GM18873 (cell line): ENCODE measurements at regions not wholly inside any gene's neighbourhood (a gene's known extent, or its start where the extent isn't known, plus 50 kb on each side); places are given as distances from the start of the nearest gene placed in this dataset.

Experiments used
- ATAC-seq: cut with Tn5 transposase; IDR thresholded peaks from one replicate; pipeline ENCODE4 v1.9.1; 2021; ENCODE audit warnings: mild to moderate bottlenecking, moderate library complexity, moderate number of reproducible peaks; ENCODE audit not compliant: unreplicated experiment, low FRiP score

GRCh38 chr12:90064852-90065801 is 356.5 kb upstream of the ATP2B1 start:
- no peak for ATAC-seq

DNA sequence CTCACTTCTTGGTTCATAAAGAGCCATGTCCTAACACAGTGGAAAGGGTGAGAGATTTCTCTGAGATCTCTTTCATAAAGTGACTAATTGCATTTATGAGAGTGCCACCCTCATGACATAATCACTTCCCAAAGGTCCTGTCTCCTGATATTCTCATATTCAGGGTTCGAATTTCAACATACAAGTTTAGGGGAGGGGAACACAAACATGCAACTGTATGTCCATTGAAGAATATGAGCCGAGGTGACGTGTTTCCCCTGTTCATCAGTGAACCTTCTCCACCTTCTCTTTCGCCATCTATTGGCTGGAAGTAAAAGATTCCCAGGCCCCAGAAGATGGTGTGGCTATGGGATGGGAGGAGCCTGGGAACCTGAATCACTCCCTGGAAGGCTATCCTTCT is 354.2 kb upstream of the ATP2B1 start:
- ATAC-seq: no peak

- no peak for ATAC-seq
These were observed 353.2 kb upstream of the ATP2B1 start for GRCh38 chr12:90061809-90062208.

DNA sequence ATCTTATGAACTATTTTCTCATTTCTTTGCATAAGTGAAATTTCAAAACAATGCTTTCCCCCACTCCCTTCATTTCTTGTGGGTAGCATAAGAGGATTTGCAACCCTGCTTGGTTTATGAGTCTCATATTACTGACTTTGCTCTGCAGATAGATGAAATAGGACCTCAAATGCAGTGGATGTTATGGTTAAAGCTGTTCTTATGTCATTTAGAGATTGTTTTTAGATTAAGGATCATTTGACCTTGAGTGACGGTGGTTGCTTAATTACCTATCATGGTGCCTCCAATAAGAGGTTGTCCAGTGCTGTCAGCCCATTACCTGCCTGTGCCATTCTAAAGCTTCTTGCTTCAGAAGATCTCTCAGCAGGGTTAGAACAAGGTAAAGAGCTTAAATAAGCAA is 351.4 kb upstream of the ATP2B1 start:
- no peak for ATAC-seq

- ATAC-seq: no peak
These were observed 350.1 kb upstream of the ATP2B1 start for GRCh38 chr12:90058704-90059103.

DNA sequence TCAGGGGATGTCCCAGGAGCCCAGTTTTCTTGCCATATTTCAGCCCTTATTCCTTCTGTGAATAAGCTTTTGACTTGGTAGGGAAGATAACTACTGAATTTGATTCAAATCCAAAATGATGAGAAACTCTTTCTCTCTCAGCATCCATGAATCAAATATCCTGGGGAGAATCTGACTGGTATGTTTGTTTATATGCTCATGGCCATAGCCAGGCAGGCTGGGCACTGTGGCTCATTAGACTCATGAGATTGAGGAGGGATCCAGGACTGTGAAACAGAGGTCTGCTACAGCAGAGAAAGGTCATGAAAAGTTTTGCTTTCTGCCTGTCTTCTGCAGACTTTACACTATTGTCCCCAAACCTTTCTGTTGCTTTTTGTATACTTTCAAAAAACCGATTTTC is 346.4 kb upstream of the ATP2B1 start:
- no peak for ATAC-seq

DNA sequence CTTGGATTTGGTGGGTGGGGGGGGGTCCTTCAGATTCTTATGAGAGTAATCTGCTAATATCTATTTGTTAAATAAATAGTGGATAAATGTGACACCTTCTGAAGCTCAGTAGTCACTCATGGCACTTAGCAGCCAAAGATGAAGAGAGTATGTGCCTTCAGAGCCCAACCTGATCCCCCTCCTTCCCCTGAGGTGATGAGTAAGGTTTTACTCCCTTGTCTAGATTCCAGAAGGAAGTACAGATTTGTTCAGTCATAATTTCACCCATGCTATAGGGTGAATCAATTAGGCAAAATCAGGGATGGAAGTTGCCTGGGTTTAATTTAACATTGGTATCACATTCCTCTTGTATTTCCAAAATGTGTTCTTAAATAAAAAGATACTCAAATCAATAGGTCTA is 340.3 kb upstream of the ATP2B1 start:
- no peak for ATAC-seq

DNA sequence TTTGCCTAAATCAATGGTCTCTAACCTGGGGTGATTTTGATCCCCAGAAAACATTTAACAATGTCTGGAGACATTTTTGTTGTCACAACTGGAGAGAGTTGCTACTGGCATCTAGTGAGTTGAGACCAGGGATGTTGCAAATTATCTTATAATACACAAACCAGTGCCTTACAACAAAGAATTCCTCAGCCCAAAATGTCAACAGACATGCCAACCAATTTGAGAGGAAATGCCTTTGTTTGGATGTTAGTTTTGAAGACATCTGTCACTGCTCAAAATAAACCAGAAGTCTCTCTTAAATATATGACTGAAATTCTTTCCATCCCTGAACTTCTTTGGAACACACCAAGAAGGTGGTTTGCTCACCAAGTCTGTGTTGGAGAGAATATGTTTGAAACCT is 336.9 kb upstream of the ATP2B1 start:
- ATAC-seq: no peak

DNA sequence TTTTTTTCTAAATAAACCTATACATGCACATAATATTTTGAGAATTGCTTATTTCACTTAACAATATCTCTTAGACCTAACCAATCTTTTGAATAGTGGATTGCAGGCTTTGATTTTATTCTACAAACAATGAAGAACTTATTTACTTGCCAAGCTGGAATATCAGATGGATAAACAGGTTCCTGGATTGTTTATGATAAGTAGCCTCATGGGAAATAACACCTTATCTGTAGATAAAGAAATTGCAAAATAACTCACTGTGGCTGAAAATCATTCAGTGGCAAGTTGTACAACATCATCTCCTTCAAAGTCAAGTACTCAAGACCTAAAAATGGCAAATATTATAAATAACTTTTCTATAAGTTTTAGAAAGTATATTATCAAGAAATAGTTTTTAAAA is 335.4 kb upstream of the ATP2B1 start:
- no peak for ATAC-seq

- ATAC-seq: no peak
These were observed 334.4 kb upstream of the ATP2B1 start for GRCh38 chr12:90042920-90043641.

- ATAC-seq: no peak
These were observed 329.7 kb upstream of the ATP2B1 start for GRCh38 chr12:90038289-90038688.

DNA sequence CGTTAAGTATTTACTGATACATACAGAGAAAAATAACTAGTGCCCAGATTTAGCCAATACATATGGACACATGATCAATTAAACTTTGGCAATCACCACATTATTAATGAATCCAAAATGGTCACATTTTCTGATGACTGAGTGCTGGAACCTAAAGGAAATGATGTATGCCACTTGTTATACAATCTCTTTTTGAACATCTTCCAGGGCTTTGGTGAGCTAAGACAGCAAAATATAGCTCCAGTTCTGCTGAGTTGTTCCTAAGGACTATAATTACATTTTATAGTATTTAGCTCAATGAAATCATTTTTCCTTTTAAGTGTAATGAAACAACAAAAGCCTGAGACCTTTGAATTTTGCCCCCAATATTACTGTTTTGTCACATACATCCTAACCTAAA is 329.1 kb upstream of the ATP2B1 start:
- no peak for ATAC-seq

- no peak for ATAC-seq
These were observed 328.0 kb upstream of the ATP2B1 start for GRCh38 chr12:90036637-90037036.

DNA sequence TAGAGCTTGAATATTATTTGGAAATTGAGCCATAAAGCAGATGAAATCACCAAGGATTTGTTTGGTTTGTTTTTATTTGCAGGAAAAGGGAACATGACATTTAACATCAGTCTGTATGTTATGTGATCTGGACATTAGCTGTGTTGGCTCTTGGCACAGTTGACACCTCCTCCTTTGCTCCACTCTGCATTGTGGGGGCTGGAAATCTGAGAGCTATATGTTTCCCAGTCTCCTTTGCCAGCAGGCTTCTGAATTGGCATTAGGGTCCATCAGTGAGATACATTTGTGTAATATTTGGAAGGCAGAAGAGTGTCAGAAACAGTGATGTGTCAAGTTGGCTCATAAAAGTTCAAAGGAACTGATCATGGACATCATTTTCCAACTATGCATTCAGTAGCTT is 322.1 kb upstream of the ATP2B1 start:
- ATAC-seq: no peak

DNA sequence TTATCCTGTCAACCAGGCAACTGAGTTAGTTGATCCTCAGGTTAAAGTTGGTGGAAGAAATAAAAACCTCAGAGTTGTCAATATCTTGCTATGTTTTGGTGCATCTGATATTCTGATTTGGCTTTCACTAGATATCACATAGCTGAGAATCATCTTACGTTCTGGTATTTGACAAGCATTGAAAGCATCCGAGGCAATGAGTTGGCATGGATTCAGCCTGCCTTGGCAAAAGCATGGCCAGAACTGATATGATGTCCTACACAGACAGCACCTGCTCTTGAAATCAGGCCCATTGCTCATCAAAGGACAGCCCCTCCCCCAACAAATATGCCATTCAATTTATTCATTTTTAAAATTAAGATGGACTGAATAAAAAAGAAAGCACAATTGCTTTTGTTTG is 320.7 kb upstream of the ATP2B1 start:
- no peak for ATAC-seq

- ATAC-seq: no peak
These were observed 320.0 kb upstream of the ATP2B1 start for GRCh38 chr12:90028635-90029051.

DNA sequence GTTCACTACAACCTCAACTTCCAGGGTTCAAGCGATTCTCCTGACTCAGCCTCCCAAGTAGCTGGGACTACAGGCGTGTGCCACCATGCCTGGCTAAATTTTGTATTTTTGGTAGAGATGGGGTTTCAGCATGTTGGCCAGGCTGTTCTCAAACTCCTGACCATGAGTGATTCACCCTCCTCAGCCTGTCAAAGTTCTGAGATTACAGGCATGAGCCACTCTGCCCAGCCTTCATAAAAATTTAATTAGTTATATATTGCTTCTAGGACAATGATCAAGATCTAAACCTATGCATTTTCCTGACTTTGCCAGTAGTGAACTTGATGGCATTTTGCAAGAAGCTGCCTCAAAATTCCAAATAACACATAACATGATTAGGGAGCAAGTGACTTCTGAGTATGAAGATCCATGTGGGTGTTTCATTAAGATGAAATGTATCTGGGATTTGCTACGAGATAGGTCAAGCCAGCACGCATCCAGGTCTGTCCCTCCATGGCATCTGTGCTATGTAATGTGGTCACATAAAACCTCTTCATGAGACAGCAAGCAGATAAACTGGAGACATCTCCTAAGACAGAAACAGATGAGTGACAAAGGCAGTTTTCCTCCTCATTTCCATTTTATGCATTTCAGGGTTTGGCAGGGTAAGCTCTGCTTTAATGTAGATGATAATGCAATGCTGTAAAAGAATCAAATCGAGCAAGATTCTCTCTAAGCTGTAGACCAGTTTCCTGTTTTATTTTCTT is 319.4 kb upstream of the ATP2B1 start:
- ATAC-seq: no peak

DNA sequence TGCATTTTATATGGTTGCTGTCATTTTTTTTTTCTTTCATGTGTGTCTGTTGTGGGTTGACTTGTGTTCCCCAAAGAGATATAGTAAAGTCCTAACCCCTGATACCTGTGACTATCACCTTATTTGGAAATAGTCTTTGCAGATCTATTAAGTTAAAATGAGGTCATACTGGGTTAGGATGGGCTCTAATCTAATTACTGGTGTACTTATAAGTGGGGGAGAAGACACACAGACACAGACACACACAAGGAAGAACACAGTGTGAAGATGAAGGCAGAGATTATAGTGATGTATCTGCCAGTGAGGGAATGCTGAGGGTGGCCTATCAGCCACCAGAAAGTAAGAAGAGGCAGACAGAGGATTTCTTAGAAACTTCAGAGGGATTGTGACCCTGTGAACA is 318.4 kb upstream of the ATP2B1 start:
- ATAC-seq: no peak

DNA sequence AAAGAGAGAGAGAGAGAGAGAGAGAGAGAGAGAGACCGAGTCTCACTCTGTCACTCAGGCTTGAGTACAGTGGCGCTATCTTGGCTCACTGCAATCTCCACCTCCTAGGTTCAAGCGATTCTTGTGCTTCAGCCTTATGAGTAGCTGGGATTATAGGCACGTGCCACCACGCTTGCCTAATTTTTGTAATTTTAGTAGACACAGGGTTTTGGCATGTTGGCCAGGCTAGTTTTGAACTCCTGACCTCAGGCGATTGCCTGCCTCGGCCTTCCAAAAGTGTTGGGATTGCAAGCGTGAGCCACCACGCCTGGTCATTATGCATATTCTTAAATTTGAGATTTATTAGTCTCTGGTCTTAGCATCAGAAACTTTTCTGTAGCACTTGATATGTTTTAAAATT is 317.9 kb upstream of the ATP2B1 start:
- ATAC-seq: no peak

DNA sequence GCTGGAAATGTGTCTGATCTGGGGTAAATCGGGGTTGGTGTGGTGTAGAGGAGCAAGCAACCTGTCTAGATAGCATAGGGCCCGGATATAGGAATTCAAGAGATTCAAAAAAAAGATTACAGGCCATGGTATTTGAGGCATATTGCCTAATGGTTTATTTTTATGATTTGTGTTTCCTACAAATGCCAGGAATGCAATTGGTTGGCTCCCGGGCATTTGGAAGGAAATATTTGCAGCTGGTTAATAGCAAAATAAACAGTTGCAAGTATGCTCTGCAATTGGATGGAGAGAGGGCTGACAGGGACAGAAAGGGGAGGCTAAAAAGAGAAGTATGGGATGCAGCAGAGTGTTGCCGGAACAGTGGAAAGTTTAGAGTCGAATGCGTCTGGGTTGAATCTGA is 315.6 kb upstream of the ATP2B1 start:
- no peak for ATAC-seq
